HUDEP-2 (cell line): ENCODE measurements at regions not wholly inside any gene's neighbourhood (a gene's known extent, or its start where the extent isn't known, plus 50 kb on each side); places are given as distances from the start of the nearest gene placed in this dataset.
A peak's percentile ranks its signal among the peaks of the same experiment; 100 is the strongest.
"Not testable (repeated sequence)": the region's sequence is repeated elsewhere in the genome, so short reads cannot be mapped to it uniquely, and the experiment has no call there.

ENCODE experiments used
- DNase-seq, 76 experiments: peaks; one replicate each; lab custom pipeline; 2025; ENCODE audit not compliant: unreplicated experiment in 76 of 76; lab: John Stamatoyannopoulos, UW

GRCh38 chr10:87416892-87417291, 59.3 kb downstream of the NUTM2D start:
- peak in 17 of 76 experiments; percentile 2 to 44 (median 16) for DNase-seq

GRCh38 chr10:87422641-87423040, 65.1 kb downstream of the NUTM2D start:
- not testable (repeated sequence) for DNase-seq

GRCh38 chr10:87424697-87425373, 67.3 kb downstream of the NUTM2D start:
- not testable (repeated sequence) for DNase-seq

- not testable (repeated sequence) for DNase-seq
Measured at GRCh38 chr10:87433836-87434235, 70.9 kb upstream of the MINPP1 start.

GRCh38 chr10:87435295-87435826, 69.3 kb upstream of the MINPP1 start:
- DNase-seq: peak in 14 of 76 experiments; percentile 0 to 43 (median 8)

- DNase-seq: not testable (repeated sequence)
Measured at GRCh38 chr10:87436104-87436503, 68.6 kb upstream of the MINPP1 start.

GRCh38 chr10:87437450-87437849, 67.2 kb upstream of the MINPP1 start:
- not testable (repeated sequence) for DNase-seq
